ENCODE measurements at regions not wholly inside any gene's neighbourhood (a gene's known extent, or its start where the extent isn't known, plus 50 kb on each side); places are given as distances from the start of the nearest gene placed in this dataset.

GRCh38 chr6:133752129-133752528, 136.8 kb upstream of the TCF21 start:
- Histone ChIP-seq H4K20me1 (ENCODE audit: insufficient read depth) (no peaks in the 10 kb centered on the region), H2AFZ (ENCODE audit: low read depth, low read length) (no peak overlapping the region), H3K79me2 (replicated peaks; ENCODE audit: insufficient read depth, low read length) (no peaks in the 10 kb centered on the region), H3K9me3 (ENCODE audit: low read length) (no peaks in the 10 kb centered on the region), H3K9me2 (ENCODE audit: insufficient read depth, low read length) (no peaks in the 10 kb centered on the region), H3K4me2 (ENCODE audit: low read length) (no peak overlapping the region), H3F3A (ENCODE audit: insufficient read depth, low read length, poor library complexity, severe bottlenecking) (no peaks in the 10 kb centered on the region), H3K9ac (ENCODE audit: low read length) (no peak overlapping the region), H3K27me3 (ENCODE audit: insufficient read depth, low read depth, low read length) (no peaks in the 10 kb centered on the region), H3K4me3 (ENCODE audit: low read length) (no peak overlapping the region), H3K36me3 (ENCODE audit: insufficient read depth, low read length) (no peaks in the 10 kb centered on the region), H3K27ac (ENCODE audit: low read length) (no peak overlapping the region)
- TF ChIP-seq EP300 (conservative IDR thresholded peaks at IDR 0.05; ENCODE audit: poor library complexity, severe bottlenecking) = no peak
- TF ChIP-seq POLR2AphosphoS5 (IDR thresholded peaks at IDR 0.05) = no peak
- TF ChIP-seq TAF1 (IDR thresholded peaks at IDR 0.05; ENCODE audit: low read depth) = no peak
- no peak for TF ChIP-seq REST (IDR thresholded peaks at IDR 0.05; ENCODE audit: borderline replicate concordance)
- TF ChIP-seq RAD21 (conservative IDR thresholded peaks at IDR 0.05) = no peak
- no peak for TF ChIP-seq EZH2 (IDR thresholded peaks at IDR 0.05; ENCODE audit: borderline replicate concordance, insufficient read depth, low read length, poor library complexity, severe bottlenecking)
- TF ChIP-seq MXI1 (conservative IDR thresholded peaks at IDR 0.05; ENCODE audit: poor library complexity, severe bottlenecking) = no peak
- TF ChIP-seq CTCF (IDR thresholded peaks at IDR 0.05; ENCODE audit: poor library complexity, severe bottlenecking) = no peak
- no peak for TF ChIP-seq SMC3 (conservative IDR thresholded peaks at IDR 0.05; ENCODE audit: poor library complexity)

GRCh38 chr6:133753756-133754155, 135.2 kb upstream of the TCF21 start:
- no peaks in the 10 kb centered on the region for H3K9me3 ChIP-seq (ENCODE audit: low read length)

More at GRCh38 chr6:133753756-133754155, 135.2 kb upstream of the TCF21 start:
- Histone ChIP-seq H3K79me2 (replicated peaks; ENCODE audit: insufficient read depth, low read length) (no peaks in the 10 kb centered on the region), H3K36me3 (ENCODE audit: insufficient read depth, low read length) (no peaks in the 10 kb centered on the region), H3K4me3 (ENCODE audit: low read length) (no peak overlapping the region), H2AFZ (ENCODE audit: low read depth, low read length) (no peak overlapping the region), H4K20me1 (ENCODE audit: insufficient read depth) (no peaks in the 10 kb centered on the region), H3K9ac (ENCODE audit: low read length) (no peak overlapping the region), H3K4me2 (ENCODE audit: low read length) (no peak overlapping the region), H3K27me3 (ENCODE audit: insufficient read depth, low read depth, low read length) (no peaks in the 10 kb centered on the region), H3K27ac (ENCODE audit: low read length) (no peak overlapping the region), H3F3A (ENCODE audit: insufficient read depth, low read length, poor library complexity, severe bottlenecking) (no peaks in the 10 kb centered on the region), H3K9me2 (ENCODE audit: insufficient read depth, low read length) (no peaks in the 10 kb centered on the region)
- TF ChIP-seq MXI1 (conservative IDR thresholded peaks at IDR 0.05; ENCODE audit: poor library complexity, severe bottlenecking) (no peak), EP300 (conservative IDR thresholded peaks at IDR 0.05; ENCODE audit: poor library complexity, severe bottlenecking) (no peak), POLR2AphosphoS5 (IDR thresholded peaks at IDR 0.05) (no peak), EZH2 (IDR thresholded peaks at IDR 0.05; ENCODE audit: borderline replicate concordance, insufficient read depth, low read length, poor library complexity, severe bottlenecking) (no peak), CTCF (IDR thresholded peaks at IDR 0.05; ENCODE audit: poor library complexity, severe bottlenecking) (no peak), REST (IDR thresholded peaks at IDR 0.05; ENCODE audit: borderline replicate concordance) (no peak), SMC3 (conservative IDR thresholded peaks at IDR 0.05; ENCODE audit: poor library complexity) (no peak), RAD21 (conservative IDR thresholded peaks at IDR 0.05) (no peak), TAF1 (IDR thresholded peaks at IDR 0.05; ENCODE audit: low read depth) (no peak)

All from neural cell (in vitro differentiated cells).